GM18498 (cell line): ENCODE measurements at regions not wholly inside any gene's neighbourhood (a gene's known extent, or its start where the extent isn't known, plus 50 kb on each side); places are given as distances from the start of the nearest gene placed in this dataset.
"Not testable (repeated sequence)": the region's sequence is repeated elsewhere in the genome, so short reads cannot be mapped to it uniquely, and the experiment has no call there.

Experiments used
- ATAC-seq: cut with Tn5 transposase; IDR thresholded peaks from one replicate; pipeline ENCODE4 v1.9.1; 2021; ENCODE audit warnings: mild to moderate bottlenecking, moderate library complexity; ENCODE audit not compliant: unreplicated experiment

DNA sequence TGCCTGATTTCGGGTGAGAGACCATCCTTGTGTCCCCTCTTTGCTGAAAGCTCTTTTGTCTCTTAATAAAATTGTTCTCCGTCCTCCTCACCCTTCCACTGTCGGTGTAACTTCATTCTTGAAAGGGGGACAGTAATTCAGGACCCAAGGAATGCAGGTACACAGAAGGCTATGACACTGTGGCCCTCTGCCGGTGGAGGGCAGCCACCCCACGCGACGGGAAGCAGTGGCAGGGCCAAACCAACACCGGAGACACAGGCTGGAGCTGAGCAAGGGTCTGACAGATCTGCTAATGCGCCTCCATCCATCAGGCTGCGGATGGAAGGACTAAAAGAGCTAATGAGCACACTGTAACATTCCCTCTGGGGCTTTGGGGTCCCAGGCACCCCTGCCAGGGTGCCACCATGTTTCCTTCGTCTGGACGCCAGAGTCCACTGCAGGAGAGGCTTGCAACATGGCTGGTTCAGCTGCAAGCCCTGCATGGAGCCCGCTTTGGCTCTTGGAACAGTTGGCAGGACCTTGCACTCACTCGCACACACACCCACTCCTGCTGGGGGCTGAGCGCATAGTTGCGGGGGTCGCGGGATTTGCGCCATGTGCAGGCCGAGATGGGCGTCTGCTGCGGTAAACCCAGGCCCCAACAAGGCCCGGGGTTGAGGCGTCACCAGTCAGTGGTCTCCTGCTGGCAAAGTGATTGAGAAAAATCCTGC, 544.1 kb upstream of the CDH7 start:
- ATAC-seq: no peak

DNA sequence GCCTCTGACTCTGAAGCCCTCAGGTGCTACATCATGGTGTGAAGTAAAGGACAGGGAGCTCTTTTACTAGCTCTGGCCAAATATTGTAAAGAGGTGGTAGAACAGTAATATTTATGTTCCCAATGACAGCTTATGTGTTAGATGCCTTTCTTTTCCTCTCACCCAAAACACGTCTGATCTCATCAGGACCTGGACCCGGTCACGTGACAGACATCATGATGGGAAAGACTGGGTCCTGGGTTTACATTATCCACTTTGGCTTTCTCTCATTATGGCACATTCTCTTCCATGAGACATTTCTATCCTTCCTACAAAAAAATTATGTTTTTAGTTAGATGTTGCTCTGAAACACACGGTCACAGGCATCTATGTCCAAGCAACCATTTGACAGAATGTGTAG, 548.7 kb upstream of the CDH7 start:
- ATAC-seq: no peak

DNA sequence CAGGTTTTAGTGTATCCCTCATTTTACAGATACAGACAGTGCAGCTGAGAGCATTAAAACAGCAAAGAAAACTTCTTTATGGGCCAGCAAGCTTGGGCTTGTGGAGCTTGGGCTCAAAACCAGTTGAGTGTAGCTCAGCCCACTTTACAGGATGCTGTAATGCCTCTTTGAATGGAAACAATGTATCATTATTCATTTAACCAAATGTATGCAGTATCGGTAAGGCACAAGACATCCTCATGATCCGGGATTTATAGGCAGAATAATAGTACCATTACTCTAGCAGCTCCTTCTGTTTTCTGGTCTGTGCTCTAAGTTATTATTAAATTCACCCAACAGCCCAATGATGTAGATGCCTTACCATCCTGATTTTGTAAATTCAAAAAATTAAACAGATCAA, 575.1 kb upstream of the CDH7 start:
- ATAC-seq: no peak

DNA sequence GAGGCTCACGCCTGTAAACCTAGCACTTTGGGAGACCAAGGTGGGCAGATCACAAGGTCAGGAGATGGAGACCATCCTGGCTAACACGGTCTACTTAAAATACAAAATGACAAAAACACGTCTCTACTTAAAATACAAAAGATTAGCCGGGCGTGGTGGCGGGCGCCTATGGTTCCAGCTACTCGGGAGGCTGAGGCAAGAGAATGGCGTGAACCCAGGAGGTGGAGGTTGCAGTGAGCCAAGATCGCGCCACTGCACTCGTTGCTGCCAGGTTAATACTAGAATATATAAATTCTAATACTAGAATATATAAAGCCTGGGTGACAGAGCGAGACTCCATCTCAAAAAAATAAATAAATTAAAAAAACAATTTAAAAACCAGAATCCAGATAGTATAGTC, 588.7 kb upstream of the CDH7 start:
- not testable (repeated sequence) for ATAC-seq

DNA sequence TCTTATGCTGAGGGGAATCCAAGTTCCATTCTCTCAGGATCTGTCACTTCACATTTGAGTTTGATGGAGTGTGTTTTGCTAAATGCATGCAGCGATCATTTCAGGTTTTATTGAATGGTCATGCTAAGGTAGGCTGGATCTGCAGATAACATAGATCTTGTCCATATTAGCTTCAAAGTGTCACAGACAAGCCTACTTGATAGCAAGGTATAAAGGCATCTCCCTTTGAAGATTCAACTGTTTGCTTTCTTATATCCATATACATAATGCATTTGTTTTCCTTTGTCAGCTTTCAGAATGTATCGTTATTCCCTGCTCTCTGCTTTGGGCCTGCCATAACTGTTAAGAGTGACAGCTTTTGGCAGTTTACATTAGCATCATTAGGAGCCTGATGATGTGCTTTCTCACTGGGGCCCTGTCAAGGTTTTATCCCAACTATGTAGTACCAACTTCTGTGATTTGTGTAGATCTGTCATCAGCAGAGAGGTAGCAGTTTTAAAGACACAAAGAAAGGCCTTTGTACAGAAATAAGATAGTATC, 604.3 kb upstream of the CDH7 start:
- no peak for ATAC-seq

DNA sequence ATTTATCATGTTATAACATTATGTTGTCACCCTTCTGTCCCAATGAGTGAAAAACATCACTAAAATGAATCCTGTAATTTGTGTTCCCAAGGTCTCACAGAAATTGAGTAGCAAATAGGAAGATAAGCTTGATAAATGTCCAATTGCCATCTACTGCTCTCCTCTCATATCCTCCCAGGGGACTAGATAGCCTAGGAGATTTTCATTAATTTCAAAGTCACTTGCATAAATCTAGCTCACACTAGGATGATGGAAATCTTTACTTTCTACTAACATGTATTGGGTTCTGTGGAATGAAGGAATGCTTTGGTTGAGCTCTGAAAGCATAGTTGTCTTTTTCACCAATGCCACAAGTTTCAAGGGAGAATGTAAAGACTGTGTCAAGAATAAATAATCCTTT, 605.5 kb upstream of the CDH7 start:
- no peak for ATAC-seq

DNA sequence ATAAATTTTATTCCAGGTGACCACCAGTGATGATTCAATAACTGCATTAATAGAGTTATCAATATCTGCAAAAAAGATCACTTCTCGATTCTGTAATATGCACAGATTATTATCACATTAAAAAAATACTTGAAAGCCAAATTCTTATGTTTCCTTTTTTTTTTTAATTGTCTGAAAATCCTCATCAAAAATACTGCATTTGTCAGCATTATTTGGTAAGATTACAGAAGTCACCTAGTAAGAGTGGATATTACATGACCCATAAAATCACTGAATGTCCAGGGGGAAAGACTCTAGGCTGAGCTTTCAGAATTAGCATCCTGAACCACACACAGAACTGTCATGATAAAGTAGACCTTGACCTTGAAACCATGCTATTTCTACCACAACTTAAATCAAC, 617.2 kb upstream of the CDH7 start:
- no peak for ATAC-seq

DNA sequence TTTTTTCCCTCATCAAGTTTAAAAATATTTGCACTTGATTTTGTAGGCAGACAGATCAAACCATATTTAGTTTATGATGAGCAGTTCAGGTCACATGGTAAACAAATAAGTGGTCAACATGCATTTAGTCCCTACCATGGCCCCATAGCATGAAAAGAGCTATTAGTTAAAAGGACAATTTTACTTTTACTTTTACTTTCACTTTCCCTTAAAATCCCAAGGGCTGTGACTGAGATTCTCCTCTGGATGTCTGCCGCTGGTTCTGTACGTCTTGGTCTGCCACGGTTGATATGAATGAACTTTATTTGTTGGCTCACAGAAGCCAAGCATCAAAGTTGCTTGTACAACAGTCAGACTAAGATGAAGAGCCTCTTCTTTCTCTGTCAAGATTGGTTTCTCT, 626.2 kb upstream of the CDH7 start:
- ATAC-seq: no peak

DNA sequence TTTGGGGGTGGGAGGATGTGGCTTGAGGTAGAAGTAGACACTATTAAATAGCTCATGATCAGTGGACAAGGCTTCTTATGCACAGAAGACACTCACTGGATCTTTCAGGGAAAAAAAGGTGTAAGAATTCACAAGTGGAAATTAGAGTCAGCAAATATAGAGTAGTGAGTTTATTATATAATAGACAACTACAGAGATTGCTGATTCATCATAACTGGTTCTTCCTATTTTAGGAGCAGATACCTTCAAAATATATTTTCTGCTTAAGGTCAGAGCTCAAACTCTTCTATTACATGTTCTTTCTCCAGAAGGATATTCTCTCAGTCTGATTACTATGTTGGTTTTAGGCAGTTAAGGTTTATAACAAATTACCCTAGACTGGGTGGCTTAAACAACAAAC, 646.9 kb upstream of the CDH7 start:
- ATAC-seq: no peak

DNA sequence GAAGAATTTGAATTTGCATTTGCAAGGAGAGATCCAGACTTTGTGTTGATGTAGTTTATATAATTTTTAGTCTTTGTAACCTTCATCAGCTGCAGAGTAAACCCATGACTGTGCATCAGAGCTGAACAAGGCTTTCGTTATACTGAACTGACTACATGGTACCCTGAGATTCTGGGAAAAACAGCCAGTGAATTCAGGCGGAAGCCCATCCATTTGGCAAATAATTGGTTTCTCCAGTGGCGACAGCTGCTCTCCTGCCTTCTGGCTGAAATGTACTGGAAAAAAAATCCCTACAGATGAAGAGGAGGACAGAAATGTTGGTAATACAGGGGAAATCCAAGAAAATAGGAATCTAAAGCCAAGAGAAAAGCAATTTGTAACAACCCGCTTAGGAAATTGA, 657.5 kb upstream of the CDH7 start:
- no peak for ATAC-seq

DNA sequence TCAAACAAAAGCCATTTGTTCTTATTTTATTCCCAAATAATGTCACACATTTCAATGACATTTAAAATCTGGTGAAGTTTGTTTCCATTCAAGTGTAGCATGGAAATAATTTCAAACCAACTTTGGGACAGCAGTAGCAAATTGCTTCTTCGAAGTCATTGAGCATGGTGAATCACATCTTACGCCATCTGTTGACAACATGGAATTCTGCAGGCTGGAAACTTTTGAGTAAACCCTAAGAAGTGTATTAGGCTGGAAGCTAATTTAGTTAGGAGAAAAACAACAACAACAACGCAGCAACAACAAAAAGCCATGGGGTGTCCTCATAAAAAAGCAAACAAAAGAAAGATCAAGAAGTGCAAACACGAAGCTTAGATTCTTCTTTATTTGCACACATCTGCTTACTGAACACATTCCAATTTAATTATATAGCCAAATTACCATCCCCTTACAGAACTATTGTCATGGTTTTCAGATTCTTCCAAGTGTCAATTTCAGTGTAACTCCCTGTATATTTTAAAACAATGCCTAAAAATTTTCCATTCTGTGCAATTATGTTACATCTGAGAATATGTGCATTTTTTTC, 659.0 kb upstream of the CDH7 start:
- peak; percentile 54 for ATAC-seq

DNA sequence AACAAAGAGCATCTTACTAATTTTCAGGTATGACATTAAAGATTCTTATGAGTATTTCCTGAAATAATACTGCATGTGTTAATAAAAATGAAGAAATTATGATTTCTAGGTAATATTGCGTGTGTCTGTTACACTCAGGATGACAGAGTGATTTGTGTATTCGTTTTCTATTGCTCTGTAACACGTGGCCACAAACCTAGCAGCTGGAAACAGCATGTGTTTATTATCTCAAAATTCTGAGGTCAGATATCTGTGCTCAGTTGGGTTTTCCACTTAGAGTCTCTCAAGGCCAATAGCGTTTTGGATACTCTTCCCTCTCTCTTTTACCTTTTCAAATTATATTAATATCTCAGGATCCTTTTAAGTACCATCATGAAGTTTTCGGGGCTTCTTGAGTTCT, 667.9 kb upstream of the CDH7 start:
- no peak for ATAC-seq

DNA sequence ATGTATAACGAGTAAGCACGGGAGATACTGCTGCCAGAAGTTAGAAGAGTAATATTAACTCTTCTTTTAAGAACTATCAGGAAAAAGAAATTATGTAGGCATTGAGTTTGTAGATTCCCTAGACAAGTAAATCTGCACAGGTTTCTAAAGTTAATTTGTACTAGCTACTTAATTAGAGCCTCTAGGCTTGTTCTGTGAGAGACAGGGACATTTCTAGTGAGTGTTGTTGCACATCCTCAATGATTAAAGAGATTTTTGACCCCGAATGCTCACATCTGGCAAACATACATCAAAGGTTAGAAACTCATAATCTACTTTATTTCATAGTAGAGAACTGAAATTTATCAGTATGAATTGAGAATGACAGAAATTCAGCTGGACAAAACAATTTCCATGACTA, 669.0 kb upstream of the CDH7 start:
- ATAC-seq: no peak

DNA sequence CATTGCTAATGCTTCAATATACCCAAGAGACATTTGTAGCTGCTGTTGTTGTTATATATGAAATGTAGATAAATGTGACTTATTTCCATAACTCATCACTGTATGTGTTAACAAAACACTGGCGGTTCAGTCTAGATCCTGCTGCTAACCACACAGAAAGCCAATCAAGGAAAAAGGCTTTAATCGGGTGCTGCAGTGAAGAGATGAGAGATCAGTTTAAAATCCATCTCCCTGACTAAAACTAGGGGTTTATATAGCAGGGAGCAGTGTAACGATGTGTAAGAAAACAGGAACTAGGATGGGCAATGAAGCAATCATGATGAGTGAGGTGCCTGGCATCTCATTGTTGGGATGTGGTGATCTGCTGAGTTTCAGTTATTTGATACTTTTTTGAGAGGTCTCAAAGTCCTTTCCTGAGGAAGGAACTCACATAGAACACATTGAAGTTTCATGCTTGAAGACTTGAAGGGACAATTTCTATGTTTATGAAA, 677.7 kb upstream of the CDH7 start:
- no peak for ATAC-seq

DNA sequence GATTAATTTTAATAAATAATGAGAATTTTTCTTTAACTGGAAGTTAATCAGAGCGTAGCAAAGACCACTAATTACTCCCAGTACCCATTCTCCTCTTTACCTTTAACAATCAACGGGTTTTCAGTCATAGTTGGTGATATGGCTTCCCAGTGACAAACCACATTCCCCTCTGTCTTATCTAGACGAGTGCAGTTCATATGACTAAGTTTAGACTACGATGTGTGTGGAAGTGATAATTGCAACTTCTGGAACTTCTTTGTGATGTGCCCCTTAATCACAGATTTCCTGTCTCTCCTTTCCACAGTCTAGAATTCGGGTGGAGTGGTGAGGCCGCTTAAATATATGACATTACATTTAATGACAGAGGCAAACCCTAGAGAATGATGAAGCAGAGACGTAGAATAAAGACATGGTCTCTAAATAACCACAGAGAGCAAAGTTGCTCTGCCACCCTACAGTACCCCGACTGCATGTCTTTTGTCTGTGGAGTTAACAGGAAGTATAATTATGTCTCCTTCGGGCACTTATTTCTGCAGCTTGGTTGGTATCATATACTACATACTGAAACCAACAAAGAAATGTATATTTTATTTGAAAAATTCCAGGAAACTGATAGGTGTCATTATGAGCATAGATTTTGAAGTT, 693.3 kb upstream of the CDH7 start:
- no peak for ATAC-seq

DNA sequence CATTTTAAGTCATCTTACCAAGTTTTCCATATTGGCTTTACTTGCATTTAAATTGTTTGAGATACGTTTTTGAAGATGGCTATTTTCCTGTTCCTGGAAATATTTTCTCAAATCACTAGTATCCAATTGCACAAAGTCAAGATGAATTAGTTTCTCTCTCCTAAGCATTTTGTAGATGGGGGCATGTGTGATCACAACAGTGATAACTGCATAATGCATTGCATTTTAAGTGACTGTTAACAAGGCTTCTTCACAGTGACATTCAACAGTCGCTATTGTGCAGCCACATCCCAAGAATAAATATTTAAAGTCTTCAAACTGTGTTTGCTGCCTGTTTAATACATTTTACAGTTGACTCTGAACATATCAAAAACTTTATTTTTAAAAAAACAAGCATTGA, 694.2 kb upstream of the CDH7 start:
- no peak for ATAC-seq

DNA sequence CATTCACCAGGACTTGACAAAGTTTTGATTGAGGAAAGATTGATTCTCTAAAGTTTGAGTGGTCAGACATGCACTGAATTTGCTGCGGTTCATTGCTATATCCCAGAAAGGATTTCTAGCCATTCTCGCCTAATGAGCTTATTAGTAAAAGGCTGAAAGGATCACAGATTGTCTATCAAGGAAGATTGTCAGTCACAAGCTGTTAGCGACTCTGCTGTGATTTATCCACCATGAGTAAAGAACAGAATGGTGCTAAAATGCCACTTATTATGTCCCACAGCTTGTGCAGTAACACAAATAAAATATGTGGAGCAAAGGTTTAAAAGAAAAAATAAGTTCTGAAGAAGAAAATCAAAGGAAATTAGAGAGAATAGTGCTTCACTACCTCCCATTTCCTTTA, 701.2 kb upstream of the CDH7 start:
- no peak for ATAC-seq

DNA sequence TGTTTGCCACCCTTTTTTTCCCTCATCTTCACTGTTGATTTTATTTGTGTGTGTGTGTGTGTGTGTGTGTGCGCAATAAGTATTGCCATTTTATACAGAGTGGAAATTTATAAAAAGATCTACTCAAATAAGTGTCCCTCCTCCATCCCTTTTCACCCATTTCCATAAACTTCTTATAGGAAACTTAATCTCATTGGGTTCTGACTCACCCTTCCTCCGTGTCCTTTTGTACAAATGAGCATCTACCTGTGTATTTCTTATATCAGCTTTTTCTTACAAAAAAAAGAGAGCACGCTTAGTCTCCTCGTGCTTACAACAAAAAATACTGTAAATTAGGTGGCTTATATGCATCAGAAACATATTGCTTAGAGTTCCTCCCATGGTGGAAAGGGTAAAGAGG, 711.2 kb upstream of the CDH7 start:
- ATAC-seq: no peak

DNA sequence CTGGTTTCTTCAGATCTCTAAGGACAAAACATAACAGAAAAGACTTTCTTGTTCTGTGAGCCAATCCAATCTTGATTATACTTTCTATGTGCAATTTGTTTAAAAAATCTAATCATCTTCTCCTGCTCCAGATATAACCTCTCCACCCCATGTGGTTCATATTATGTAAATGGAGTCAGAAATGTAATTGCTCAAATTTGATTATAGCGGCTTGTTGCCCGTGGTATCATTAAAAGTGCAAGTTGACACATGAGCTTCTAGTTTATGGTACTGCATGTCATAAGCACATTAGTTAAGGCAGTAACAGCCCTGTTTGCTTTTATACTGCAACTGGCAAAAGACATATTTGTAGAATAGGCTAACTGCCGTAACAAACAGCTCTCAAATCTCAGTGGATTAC, 715.1 kb upstream of the CDH7 start:
- no peak for ATAC-seq

DNA sequence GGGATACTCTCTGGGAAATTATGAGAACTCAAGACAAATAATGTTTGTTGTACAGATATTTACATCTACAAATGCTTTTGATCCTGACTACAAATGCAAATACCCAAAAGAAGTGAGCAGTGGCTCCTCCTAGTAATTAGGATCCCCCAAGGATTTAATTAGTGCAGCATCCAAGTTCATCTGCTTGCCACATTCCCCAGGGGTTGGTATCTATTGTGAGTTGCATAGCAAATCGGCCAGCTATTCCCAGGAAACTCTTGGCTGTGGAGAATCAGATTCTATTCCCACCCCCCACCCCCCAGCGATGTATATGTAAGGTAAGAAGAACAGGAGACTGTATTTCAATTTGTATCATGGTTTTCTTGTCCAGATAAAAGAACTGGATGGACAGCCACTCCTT, 725.1 kb upstream of the CDH7 start:
- no peak for ATAC-seq

DNA sequence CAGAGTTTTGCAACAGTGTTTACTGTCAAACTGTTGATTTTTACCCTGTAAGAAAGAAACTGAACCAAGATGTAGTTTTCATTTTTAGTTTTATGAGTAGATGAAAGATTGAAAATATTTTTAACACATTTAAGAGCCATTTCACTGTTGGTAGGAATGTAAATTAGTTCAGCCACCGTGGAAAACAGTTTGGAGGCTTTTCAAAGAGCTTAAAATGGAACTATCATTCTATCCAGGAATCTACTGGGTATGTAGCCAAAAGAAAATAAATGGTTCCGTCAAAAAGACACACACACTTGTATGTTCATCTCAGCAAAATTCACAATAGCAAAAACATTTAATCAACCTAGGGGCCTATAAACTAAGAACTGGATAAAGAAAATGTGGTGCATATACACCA, 729.8 kb upstream of the CDH7 start:
- no peak for ATAC-seq

DNA sequence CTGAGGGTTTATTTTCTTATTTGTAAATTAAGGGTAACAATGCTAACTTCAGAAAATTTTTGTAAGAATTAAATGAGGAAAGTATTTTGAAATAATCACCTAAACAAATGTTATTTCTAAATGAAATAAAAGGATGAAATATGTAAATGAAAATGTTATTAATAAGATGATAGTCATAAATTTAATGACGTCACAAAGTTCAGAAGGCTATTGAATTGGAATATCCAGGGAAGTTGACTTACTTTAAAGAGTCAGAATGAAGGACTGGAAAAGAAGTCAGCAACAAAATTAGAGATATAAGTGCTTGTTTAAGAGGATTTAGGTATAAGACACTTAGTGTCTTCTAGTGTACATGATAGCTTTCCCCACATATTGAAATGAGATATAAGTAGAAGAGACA, 732.6 kb upstream of the CDH7 start:
- ATAC-seq: no peak
